ENCODE measurements at regions not wholly inside any gene's neighbourhood (a gene's known extent, or its start where the extent isn't known, plus 50 kb on each side); places are given as distances from the start of the nearest gene placed in this dataset.

DNA sequence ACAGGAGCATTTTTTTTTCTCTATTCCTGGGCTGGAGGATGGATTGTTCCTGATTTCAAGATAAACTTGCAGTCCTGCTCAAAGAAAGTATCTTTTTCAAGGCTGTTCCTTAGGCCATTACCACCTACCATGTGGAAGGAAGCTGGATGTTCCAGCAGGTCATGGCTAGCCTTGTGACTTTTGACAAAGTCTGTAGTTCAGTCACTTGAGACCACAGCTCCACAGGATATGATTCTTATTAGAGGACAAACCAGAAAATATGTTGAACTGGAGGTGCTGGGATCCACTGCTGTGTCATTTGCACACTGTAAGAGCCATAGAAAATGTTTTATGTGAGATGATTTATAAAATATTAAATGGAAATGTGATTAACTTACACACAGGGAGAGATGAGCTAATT is 184.2 kb upstream of the ACO1 start:
- TF ChIP-seq, protein P1, sequence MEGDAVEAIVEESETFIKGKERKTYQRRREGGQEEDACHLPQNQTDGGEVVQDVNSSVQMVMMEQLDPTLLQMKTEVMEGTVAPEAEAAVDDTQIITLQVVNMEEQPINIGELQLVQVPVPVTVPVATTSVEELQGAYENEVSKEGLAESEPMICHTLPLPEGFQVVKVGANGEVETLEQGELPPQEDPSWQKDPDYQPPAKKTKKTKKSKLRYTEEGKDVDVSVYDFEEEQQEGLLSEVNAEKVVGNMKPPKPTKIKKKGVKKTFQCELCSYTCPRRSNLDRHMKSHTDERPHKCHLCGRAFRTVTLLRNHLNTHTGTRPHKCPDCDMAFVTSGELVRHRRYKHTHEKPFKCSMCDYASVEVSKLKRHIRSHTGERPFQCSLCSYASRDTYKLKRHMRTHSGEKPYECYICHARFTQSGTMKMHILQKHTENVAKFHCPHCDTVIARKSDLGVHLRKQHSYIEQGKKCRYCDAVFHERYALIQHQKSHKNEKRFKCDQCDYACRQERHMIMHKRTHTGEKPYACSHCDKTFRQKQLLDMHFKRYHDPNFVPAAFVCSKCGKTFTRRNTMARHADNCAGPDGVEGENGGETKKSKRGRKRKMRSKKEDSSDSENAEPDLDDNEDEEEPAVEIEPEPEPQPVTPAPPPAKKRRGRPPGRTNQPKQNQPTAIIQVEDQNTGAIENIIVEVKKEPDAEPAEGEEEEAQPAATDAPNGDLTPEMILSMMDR (IDR thresholded peaks at IDR 0.05), result no peak
- no peak for TF ChIP-seq POLR2A (IDR thresholded peaks at IDR 0.05)

All from ovary (tissue), 3 donors.